HG03432 (cell line): ENCODE measurements at regions not wholly inside any gene's neighbourhood (a gene's known extent, or its start where the extent isn't known, plus 50 kb on each side); places are given as distances from the start of the nearest gene placed in this dataset.
"Not testable (repeated sequence)": the region's sequence is repeated elsewhere in the genome, so short reads cannot be mapped to it uniquely, and the experiment has no call there.

Source experiments
- ATAC-seq: cut with Tn5 transposase; IDR thresholded peaks from one replicate; pipeline ENCODE4 v1.9.1; 2021; ENCODE audit warnings: mild to moderate bottlenecking, moderate library complexity; ENCODE audit not compliant: unreplicated experiment

DNA sequence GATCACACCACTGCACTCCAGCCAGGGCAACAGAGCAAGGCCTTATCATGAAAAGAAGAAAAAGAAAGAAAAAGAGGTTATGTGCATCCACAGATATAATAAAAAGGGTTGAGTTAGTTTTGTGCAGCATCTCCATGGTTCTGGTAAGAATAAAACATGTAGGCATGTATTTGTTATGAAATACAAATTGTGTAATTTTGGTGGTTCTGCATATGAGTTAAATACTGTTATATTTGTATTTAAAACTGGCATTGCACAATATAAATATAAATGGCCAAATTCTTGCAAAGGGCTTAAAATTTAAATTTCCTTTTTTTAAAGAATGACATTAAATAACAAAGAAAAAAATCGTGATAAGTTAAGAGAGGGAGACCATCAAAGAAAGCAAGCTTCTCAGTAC lies 159.1 kb upstream of the PREP start:
- no peak for ATAC-seq

DNA sequence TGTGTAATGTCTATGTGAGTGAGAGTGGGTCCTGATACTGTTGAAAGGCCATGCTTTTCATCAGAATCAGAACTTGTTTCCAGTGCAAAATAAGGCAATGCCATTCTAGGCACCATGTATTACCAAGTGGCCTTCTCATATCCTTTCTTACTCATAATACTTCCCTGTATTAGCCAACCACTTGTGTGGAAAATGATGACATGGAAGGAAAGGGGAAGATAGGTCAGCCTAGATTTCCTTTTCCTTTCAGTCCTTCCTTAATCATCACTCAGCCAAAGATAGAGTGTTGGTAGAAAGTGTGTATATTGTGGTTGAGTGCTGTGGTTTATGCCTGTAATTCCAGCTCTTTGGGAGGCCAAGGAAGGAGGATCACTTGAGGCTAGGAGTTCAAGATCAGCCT lies 158.6 kb upstream of the PREP start:
- no peak for ATAC-seq

DNA sequence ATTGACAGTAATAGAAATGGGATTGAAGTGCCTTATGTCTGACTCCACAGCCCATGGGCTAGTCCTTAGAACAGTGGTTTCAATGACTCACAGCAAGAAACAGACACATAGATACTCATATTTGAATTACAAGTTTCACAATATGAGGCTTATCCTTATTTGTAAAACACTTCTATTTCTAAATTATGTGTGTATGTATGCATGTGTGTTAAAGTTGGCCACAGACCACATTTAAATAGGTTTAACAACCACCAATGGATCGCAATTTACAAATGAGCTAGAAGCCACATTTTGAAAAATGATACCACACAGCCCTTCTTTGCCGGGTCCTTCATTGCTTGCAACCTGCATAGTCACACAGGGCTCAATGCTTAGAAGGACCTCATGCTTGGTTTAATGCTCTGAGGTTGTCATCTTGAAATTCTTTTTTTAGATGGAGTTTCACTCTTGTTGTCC lies 157.8 kb upstream of the PREP start:
- ATAC-seq: peak; percentile 97

DNA sequence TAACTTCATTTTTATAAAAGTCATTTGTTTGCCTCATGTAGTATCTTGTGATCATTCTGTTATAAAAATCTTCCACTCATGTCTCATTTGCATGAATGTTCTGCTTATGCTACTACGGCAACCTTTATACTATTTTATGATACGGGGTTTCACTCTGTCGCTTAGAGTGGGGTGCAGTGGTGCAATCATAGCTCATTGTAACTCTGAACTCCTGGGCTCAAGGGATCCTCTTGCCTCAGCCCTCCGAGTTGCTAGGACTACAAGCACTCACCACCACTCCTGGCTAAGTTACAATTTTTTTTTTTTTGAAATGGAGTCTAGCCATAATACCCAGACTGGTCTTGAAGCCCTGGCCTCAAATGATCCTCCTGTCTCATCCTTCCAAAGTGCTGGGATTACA lies 154.4 kb upstream of the PREP start:
- no peak for ATAC-seq

- no peak for ATAC-seq
Measured at GRCh38 chr6:105553171-105553570, 150.3 kb upstream of the PREP start.

DNA sequence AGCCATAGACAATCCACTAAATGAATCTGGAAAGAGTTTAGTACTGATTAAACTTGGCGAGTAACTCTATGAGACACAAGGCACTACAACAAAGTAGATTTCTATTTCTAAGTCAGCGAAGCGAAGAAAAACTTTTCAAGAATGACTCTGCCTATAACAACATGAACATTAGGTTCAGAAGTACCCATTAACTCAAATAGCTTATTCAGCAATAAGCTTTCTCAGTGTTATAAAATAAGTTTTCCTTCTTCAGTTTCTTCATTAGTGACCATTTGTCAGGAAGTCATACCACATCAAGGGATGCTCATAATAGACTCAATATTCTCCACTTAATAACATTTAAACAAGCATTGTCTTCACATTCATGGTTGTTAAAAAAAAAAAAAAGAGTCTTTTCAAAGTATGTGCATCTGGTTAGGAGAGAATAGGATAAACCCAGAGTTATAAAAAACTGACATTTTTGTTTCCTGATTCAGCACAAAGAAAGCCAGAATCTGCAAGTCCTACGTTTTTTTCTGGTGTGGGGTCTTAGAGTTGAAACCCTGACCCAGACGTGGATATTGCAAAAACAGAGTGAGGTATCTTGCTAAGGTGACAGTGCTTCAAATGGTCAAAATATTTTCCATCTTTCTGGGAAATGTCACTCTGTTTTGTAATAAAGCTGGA lies 148.2 kb upstream of the PREP start:
- no peak for ATAC-seq

- ATAC-seq: no peak
Measured at GRCh38 chr6:105546754-105547153, 143.9 kb upstream of the PREP start.

GRCh38 chr6:105545947-105546731 lies 143.3 kb upstream of the PREP start:
- ATAC-seq: no peak

DNA sequence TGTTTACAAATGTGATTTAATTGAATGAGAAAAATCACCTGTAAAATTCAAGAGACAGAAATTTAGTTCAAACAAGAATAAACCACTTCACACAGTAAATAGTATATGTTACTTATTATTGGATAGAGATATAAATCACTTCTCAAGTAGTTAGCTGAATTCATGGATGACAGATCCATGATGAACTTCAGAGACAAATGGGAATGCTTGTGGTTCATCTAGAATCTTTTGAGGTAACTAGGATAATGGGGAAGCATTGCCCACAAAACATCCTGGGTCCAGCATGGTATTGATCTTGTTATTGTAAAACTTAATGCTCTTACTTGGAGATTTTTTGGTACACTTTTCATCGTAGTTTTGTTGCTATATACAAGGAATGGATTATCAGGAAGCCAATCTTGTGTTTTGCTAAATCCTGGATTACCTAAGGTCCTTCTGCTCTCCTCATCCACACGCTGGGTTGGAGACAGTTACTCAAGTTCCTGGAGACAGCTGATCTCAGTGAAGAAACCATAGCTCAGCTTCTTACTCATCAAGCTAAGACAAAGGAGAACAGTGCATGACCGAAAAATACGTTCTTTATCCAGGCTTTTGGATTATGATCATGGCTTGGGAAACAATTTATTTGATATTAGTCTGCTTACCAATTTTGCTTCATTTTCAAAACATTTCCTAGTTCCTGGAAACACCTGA lies 142.5 kb upstream of the PREP start:
- ATAC-seq: no peak

DNA sequence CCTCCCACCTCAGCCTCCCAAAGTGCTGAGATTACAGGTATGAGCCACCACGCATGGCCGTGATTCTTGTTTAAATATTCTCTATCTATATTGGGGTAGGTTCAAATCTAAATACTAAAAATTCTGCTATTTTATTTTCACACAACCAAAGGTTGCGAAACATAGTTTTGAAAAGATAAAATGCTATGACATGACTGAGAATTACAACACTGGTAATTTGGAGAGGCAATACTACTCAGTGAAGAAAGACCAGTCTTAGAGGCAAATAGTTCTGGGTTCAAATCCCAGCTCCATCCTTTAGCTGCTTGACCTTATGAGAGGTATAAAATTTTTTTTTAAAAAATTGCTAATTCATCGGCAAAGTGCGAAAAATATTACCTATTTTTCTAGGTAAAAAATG lies 137.0 kb upstream of the PREP start:
- no peak for ATAC-seq

DNA sequence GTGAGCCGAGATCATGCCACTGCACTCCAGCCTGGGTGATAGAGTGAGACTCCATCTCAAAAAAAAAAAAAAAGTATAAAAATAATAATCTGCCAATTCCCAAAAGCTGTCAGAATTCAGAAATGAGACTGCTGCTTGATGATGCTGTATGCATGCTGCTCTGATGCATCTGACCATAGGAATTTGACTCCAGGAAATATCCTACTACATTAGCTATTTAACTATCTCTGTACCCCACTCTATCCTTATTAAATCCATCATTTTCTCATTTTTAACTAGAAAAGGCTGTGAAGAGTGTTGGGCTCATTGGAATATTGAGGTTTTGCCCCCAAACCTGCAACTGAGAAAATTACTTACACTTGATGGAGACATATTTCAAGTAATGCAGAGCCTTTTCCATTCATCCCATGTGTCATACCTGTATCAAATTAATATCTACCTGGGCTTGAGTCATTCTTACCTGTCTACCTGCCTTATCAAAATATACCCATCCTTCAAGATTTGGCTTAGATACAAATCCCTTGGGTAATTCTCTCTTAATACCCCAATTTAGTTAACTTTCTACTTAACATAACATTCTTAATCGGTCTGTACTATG lies 135.2 kb upstream of the PREP start:
- ATAC-seq: no peak

DNA sequence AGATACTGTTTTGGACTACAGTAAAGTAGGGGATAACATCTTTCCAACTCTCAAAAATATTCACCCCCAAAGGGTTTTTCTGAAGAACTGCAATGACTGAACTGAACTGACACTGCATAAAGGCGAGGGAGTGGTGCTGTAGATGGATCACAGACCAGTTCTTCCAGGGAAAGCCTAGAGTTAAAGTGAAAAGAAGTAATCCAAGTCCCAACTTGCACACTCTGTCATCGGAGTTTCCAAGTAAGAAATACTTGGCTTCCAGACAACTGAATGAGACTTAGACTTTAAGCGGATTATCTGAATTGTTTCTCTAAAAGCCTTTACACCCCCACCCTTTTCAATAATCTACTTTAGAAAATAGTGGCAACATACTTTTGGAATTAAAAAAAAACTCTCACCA lies 134.1 kb upstream of the PREP start:
- ATAC-seq: no peak

GRCh38 chr6:105533301-105533700 lies 130.4 kb upstream of the PREP start:
- ATAC-seq: no peak

GRCh38 chr6:105526225-105526872 lies 123.5 kb upstream of the PREP start:
- no peak for ATAC-seq

DNA sequence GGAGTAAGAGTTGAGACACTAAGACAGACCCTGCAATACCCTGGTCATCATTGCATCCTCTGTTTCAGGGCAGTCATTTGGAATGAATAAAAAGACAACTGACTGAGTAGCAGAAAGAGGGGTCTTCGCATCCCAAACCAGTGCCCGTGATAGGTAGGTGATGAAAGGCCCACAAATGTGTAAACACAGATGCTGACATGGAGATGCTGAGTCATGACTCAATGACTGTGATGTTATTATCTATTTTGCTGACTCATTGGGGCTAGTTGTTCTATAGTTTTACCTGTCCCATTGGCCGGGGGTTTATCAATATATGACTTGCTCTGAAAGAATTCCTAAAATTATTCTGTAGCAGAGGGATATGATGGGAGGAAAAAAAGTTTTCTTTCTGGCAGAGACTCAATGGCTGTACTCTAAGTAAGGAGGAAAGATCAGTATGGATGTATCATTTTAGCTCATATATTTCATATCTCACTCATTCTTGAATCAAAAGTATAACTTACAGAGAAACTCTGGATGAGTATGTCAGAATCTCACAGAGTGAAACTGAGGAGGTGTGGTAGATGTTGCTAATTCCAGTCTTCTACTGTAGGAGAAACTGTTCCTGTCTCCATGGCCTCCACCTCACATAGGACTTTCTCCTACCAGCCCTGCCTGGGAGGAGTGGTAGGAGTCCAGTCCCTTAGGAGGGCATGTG lies 119.9 kb upstream of the PREP start:
- ATAC-seq: no peak

DNA sequence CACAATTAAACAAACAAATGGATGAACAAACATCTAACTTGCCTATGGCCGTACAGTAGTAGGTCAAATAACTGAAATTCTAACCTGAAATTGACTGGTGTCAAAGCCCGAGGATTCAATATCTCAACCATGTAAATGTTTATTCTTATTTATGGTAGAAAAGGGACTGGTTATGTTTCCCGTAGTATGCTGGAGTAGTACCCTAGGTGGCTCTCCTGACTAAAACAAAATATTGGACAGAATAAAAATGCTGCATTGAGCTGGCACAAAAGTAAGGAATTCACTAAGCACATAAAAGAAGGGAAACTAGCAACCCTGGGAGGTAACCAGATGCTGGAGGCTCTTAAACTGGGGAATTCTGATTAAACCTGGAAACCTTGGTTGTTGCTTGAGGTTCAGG lies 117.1 kb upstream of the PREP start:
- no peak for ATAC-seq

DNA sequence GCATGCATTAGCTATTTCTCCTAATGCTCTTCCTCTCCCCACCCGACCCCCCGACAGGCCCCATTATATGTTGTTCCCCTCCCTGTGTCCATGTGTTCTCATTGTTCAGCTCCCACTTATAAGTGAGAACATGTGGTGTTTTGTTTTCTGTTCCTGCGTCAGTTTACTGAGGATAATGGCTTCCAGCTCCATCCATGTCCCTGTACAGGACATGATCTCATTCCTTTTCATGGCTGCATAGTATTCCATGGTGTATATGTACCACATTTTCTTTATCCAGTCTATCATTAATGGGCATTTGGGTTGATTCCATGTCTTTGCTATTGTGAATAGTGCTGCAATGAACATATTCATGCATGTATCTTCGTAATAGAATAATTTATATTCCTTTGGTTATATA lies 116.1 kb upstream of the PREP start:
- not testable (repeated sequence) for ATAC-seq

DNA sequence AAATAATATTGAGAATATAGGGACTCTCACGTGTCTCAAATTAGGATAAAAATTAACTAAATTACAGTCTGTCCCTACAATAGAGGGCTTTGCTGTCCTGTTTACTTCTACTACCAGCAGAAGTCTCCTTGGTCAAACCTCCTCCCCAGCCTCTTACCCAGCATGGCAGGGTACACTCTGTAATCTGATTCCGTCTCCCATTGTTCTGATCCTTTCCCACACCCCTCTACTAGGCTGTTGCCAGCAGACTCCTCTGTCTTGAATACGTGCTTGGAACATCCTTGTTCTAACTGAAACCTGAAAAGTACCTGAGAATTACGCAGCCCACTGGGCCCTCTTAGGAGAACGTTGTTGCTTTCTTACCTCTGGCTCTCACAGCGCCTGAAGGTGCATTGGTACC lies 112.2 kb upstream of the PREP start:
- no peak for ATAC-seq

DNA sequence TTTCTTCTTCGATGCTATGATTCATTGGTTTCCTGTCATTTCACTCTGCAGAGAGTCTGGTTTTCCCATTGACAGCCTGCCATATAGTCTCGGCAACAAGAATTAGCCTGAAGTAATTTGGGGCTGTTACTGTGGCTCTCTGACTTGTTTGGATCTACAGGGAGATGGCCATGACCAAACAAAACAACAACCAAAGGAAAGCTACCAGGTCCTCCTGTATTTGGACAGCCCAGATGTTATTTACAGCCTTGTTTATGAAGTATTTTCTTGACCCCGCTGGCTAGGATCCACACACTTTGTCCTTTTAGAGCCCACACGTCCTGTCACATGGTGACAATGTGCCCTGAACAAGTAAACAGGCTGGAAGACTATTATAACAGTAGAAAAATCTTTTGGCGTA lies 111.4 kb upstream of the PREP start:
- no peak for ATAC-seq

- no peak for ATAC-seq
Measured at GRCh38 chr6:105511639-105512038, 108.8 kb upstream of the PREP start.
